ENCODE measurements at regions not wholly inside any gene's neighbourhood (a gene's known extent, or its start where the extent isn't known, plus 50 kb on each side); places are given as distances from the start of the nearest gene placed in this dataset.

DNA sequence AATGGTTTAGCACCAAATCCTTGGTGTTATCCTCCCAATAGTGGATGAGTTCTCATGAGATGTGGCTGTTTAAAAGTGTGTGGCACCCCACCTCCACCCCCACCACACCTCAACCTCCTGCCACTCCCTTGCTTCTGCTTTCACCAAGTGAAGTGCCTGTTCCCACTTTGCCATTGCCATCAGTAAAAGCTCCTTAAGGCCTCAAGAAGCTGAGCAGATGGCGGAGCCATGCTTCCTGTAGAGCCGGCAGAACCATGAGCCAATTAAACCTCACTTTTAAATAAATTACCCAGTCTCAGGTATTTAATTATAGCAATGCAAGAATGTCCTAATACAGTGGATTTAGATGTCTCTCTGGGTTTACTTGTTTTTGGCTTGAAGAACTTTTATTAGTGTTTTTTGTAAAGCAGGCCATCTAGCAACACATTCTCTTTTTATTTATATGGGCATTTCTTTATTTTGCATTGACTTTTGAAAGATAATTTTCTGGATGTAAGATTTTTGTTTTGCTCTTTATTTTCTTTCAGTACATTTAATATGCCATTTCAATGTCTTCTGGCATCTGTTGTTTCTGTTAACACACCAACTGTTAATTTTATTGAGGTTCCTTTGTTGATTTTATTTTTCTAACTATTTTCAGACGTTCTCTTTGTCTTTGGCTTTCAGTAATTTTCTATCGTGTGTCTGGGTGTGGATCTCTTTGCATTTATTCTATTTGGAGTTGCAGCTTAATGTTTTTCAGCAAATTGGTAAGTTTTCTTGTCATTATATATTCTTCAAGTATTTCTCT, 724.5 kb upstream of the CNTN5 start (continued):
- TF ChIP-seq, protein P1, sequence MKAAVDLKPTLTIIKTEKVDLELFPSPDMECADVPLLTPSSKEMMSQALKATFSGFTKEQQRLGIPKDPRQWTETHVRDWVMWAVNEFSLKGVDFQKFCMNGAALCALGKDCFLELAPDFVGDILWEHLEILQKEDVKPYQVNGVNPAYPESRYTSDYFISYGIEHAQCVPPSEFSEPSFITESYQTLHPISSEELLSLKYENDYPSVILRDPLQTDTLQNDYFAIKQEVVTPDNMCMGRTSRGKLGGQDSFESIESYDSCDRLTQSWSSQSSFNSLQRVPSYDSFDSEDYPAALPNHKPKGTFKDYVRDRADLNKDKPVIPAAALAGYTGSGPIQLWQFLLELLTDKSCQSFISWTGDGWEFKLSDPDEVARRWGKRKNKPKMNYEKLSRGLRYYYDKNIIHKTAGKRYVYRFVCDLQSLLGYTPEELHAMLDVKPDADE (IDR thresholded peaks at IDR 0.05) = no peak
- TF ChIP-seq ZNF114 (CRISPR knock-in tag; IDR thresholded peaks at IDR 0.05) (no peak), NANOG (IDR thresholded peaks at IDR 0.05; ENCODE audit: borderline replicate concordance) (no peak), CREB1 (CRISPR knock-in tag; IDR thresholded peaks at IDR 0.05; ENCODE audit: low read depth) (no peak), EZH2phosphoT487 (IDR thresholded peaks at IDR 0.05; ENCODE audit: unreplicated experiment) (no peak), EZH2 (IDR thresholded peaks at IDR 0.05; ENCODE audit: low read depth, unreplicated experiment) (no peak)
- TF ChIP-seq, protein P2, sequence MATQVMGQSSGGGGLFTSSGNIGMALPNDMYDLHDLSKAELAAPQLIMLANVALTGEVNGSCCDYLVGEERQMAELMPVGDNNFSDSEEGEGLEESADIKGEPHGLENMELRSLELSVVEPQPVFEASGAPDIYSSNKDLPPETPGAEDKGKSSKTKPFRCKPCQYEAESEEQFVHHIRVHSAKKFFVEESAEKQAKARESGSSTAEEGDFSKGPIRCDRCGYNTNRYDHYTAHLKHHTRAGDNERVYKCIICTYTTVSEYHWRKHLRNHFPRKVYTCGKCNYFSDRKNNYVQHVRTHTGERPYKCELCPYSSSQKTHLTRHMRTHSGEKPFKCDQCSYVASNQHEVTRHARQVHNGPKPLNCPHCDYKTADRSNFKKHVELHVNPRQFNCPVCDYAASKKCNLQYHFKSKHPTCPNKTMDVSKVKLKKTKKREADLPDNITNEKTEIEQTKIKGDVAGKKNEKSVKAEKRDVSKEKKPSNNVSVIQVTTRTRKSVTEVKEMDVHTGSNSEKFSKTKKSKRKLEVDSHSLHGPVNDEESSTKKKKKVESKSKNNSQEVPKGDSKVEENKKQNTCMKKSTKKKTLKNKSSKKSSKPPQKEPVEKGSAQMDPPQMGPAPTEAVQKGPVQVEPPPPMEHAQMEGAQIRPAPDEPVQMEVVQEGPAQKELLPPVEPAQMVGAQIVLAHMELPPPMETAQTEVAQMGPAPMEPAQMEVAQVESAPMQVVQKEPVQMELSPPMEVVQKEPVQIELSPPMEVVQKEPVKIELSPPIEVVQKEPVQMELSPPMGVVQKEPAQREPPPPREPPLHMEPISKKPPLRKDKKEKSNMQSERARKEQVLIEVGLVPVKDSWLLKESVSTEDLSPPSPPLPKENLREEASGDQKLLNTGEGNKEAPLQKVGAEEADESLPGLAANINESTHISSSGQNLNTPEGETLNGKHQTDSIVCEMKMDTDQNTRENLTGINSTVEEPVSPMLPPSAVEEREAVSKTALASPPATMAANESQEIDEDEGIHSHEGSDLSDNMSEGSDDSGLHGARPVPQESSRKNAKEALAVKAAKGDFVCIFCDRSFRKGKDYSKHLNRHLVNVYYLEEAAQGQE (IDR thresholded peaks at IDR 0.05; ENCODE audit: unreplicated experiment) = no peak

DNA sequence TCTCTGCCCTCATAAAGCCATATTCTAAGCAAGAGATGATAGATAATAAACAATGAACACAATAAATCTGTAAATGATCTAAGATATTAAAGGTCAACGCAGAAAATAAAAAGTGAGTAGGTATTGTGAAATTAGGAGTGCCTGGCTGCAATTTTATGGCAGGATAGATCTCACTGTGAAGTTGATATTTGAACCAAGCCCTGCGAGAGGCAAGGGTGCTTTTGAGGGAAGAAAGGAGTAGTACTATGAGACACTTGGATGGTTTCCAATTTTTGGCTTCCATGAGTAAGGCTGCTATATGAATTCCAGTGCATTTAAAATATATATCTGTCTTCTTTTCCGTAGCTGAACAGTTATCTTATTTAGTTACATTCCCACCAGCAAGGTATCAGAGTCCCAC, 720.0 kb upstream of the CNTN5 start:
- H3F3A ChIP-seq (replicated peaks; ENCODE audit: low read depth) = no peaks in the 10 kb centered on the region
- no peak overlapping the region for H3K4me3 ChIP-seq
- H3K27ac Mint-ChIP-seq = no peak overlapping the region
- no peaks in the 10 kb centered on the region for H4K20me1 ChIP-seq (replicated peaks; ENCODE audit: insufficient read depth)
- DNase-seq (ENCODE audit: low spot score) (no peak), ATAC-seq (no peak)
- H3K79me2 ChIP-seq (replicated peaks; ENCODE audit: insufficient read depth) = no peaks in the 10 kb centered on the region
- H3K27me3 ChIP-seq (ENCODE audit: insufficient read depth) = no peaks in the 10 kb centered on the region
- H3K4me2 ChIP-seq = no peak overlapping the region
- no peaks in the 10 kb centered on the region for H3K36me3 Mint-ChIP-seq (ENCODE audit: low read depth)
- no peaks in the 10 kb centered on the region for H3K4me1 ChIP-seq (ENCODE audit: insufficient read depth)
- H3K9me2 ChIP-seq (ENCODE audit: insufficient read depth) = no peaks in the 10 kb centered on the region
- no peak overlapping the region for H2AFZ ChIP-seq
- no peaks in the 10 kb centered on the region for H3K36me3 ChIP-seq (ENCODE audit: insufficient read depth)
- H3K9me3 Mint-ChIP-seq = no peaks in the 10 kb centered on the region
- H3K4me3 Mint-ChIP-seq = no peak overlapping the region
- H3K4me1 Mint-ChIP-seq = peaks cover 6% of the 10 kb centered on the region; the same call in 2 of the 3 replicates
- H3K27ac ChIP-seq (ENCODE audit: low read depth) = no peak overlapping the region
- H3K27me3 Mint-ChIP-seq (ENCODE audit: insufficient read depth, low read depth, poor library complexity) = peaks cover 2% of the 10 kb centered on the region
- TF ChIP-seq, protein P3, sequence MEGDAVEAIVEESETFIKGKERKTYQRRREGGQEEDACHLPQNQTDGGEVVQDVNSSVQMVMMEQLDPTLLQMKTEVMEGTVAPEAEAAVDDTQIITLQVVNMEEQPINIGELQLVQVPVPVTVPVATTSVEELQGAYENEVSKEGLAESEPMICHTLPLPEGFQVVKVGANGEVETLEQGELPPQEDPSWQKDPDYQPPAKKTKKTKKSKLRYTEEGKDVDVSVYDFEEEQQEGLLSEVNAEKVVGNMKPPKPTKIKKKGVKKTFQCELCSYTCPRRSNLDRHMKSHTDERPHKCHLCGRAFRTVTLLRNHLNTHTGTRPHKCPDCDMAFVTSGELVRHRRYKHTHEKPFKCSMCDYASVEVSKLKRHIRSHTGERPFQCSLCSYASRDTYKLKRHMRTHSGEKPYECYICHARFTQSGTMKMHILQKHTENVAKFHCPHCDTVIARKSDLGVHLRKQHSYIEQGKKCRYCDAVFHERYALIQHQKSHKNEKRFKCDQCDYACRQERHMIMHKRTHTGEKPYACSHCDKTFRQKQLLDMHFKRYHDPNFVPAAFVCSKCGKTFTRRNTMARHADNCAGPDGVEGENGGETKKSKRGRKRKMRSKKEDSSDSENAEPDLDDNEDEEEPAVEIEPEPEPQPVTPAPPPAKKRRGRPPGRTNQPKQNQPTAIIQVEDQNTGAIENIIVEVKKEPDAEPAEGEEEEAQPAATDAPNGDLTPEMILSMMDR (conservative IDR thresholded peaks at IDR 0.05; ENCODE audit: low read depth in 2 of 2) = no peak
- TF ChIP-seq EZH2 (IDR thresholded peaks at IDR 0.05; ENCODE audit: low read depth, unreplicated experiment) (no peak), ZNF331 (CRISPR knock-in tag; IDR thresholded peaks at IDR 0.05; ENCODE audit: low read depth) (no peak), POLR2AphosphoS5 (IDR thresholded peaks at IDR 0.05; ENCODE audit: low read depth) (no peak), CREB1 (CRISPR knock-in tag; IDR thresholded peaks at IDR 0.05; ENCODE audit: low read depth) (no peak), JUNB (IDR thresholded peaks at IDR 0.05; ENCODE audit: unreplicated experiment) (no peak), ZNF114 (CRISPR knock-in tag; IDR thresholded peaks at IDR 0.05) (no peak), EZH2phosphoT487 (IDR thresholded peaks at IDR 0.05; ENCODE audit: unreplicated experiment) (no peak), NANOG (IDR thresholded peaks at IDR 0.05; ENCODE audit: borderline replicate concordance) (no peak), STAT1 (IDR thresholded peaks at IDR 0.05; ENCODE audit: unreplicated experiment) (no peak)
- TF ChIP-seq, protein P1 (IDR thresholded peaks at IDR 0.05) = no peak
- TF ChIP-seq, protein P2 (IDR thresholded peaks at IDR 0.05; ENCODE audit: unreplicated experiment) = no peak

Measured in GM23338 (cell line).